GM19468 (cell line): ENCODE measurements at regions not wholly inside any gene's neighbourhood (a gene's known extent, or its start where the extent isn't known, plus 50 kb on each side); places are given as distances from the start of the nearest gene placed in this dataset.
"Not testable (repeated sequence)": the region's sequence is repeated elsewhere in the genome, so short reads cannot be mapped to it uniquely, and the experiment has no call there.

Experiments used
- ATAC-seq: cut with Tn5 transposase; IDR thresholded peaks from one replicate; pipeline ENCODE4 v1.9.1; 2021; ENCODE audit warnings: mild to moderate bottlenecking, moderate library complexity, moderate number of reproducible peaks; ENCODE audit not compliant: unreplicated experiment; ENCODE audit errors: extremely low read depth

DNA sequence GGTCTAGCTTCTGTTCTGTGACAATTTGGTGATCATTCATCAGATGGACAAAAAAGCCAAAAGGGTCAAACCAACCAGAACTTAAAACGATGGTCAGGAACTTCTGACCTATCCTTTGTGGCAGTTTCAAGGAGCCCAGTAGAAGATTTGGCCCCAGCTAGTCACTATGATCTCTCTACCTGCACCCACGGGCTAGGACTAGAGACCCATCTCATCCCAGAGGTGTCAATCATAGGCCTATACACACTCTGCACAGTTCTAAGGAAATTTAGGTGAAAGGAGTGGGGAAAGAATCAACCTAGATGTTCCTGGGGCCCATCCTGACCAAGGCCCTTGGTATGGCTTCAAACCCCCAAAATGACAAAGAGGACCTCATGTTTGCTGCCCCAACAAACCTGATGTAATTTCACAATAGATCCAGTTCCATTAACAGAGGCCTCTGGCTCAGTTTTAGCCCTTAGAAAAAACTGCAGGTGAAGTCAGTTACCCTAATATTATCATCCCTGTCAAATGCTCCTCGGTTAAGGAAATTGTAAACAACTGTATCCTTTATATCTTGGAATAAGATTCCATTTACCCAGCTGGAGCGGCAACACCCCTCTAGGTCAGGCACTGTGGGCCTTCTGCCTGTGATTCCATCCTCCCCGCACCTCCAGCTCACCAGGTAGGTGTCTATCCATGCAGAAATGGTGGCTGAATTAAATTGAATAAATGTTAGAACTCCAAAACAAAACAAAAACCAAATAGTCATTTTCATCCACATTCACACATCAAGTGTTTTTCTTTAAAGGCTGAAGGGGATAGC lies 138.7 kb downstream of the ENC1 start:
- ATAC-seq, result no peak

DNA sequence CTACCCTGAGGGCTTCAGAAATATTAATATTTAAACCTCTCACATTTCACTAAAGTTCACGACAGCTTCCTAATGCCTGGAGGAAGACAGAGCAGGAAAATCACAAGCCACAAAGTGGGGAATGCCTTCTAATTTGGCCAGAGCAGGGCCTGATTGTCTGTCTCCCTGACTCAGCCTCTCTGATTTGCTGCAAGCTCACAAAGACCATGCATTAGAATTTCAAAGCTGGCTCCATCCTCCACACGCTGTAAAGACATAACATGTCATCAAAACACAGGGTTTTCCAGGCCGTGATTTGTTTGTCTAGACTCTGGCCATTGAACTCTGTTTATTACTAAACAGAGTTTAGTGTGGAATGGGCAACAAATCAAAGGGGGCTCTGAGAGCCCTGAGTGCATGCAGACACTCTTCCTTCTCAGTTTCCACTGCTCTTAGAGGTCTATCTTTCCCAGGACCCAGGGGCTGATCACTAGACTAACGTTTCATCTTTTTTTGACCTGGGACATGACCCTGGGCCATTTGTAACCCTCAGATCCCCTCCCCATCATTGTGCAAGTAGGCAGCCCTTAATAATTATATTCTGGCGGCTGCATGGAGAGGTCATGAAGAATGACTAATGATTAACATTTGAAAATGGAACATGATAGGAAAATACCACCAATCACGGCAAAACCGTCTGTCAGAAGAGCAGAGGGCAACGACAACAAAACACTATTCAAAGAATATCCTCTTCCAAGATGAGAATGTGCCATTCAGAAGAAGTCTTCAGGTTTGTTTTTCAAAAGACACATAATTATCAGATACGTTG lies 140.2 kb downstream of the ENC1 start:
- no peak for ATAC-seq

DNA sequence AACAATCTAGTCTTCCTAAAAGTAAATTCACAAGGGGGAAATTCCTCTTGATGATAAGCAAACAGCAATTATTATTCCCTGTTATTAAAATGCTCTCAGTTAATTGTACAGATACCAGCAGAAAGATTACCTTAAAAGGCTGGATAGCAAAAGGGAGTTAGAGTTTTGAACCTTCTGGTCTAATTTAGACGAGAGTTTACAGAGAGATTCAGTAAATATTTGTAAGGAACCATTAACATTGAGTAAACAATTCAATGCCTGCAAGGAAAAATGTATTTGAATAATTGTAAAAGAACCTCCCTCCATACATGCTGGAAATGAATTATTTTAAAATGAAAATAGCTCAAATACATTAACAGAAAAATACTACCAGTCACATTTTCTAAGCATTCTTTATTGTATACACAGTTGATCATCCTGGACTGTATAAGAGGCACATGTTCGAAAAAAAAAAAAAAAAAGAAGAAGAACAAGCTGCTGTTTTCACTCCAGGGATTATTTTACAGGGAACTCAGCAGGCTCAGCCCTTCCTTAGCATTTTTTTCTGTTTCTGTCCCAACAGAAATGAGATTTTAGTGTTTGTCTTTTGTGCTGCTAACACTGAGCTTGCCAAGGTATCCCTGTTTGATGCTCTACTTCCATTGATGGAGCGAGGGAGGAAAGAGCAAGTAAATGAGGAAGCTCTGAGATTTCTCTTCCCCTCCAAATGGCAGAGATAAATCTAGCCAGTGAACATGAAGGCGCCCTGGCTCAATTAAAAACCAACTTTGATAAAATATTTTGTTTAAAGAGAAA lies 141.1 kb downstream of the ENC1 start:
- no peak for ATAC-seq

DNA sequence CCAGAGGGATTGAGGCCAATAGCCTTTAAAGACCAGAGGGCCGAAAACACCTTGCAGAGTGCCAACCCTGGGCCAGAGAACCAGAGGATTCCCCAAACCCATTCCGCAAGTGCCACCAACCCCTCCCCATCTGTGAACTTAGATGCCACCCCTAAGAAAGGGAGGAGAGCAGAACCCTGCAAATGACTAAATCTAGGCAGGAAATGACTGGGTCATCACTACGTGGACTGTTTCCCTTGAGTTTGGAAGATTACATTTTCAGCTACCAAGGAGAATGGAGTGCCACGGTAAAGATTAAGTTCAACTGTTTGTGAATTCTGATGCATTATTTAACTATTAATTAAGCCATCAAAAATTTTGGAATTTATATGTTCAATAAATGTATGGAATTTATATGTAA lies 142.8 kb downstream of the ENC1 start:
- no peak for ATAC-seq

DNA sequence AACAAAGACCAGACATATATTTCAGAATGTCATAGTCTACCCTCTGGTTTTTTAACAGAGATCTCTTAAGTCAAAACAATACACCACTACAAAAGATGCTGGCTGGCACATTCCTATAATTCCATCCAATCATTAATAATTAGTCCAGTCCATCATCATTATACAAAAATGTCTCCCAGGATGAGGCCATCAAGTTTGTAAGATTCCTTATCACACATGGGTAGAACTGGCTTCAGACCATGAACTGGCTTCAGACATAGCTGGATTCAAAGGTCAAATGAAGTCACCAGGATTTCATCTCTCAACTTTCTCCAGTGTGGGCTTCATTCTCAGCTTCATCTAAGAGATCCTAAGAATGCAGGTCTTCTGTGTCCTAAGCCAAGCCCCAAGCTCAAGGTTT lies 147.1 kb downstream of the ENC1 start:
- no peak for ATAC-seq

DNA sequence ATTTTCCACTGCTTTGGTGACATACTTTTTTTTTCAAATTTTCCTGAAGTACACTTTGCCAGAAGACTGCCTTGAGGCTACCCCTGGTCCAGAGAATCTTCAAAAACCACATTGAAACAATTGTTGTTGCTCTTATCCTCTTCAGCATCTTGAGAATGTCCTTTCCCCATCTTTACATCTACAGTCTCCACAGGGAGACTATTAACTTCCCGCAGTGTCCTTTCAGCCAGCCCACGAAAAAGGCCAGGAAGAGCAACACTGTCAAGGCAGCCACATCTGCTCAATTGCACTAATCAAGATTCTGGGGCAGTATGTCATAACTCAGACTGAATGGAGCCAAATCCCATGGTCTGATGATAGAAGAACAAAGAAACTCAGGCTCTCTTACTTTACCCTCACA lies 148.3 kb downstream of the ENC1 start:
- ATAC-seq, result no peak

DNA sequence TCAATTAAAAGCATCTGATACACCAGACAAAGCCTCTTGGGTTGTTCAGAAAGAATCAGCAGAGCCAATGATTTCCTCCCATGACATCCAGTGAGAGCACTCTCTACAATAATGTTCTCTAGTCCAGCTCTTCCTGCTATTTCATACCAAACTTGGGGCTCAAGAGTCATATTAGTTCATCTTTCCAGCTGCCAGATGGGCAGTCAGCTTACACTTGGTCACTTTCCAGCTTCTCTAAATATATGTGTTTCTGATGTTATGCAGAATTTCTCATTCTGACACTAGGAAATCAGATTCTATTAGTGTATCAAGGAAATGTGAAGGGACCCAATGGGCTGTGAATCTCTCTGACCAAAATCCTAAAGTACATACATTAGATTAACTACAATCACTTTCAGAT lies 148.9 kb downstream of the ENC1 start:
- ATAC-seq, result no peak

DNA sequence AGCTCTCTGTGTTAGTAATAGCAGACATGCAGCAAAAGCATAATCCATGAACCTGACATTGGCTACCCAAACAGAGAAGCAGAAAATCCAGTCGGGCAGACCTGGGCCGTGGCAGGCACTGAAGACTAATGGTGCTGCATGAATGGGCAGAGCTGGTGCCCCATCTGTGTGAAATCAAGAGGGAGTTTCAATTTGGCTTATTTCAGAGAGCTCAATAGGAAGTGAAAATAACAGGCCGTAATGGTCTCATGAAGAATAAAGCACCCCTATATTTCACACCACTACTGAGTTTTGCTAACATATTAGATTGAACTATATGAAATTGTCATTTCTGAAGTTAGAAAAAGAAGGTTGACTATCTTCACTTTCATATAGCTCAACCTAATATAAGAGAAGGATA lies 149.7 kb downstream of the ENC1 start:
- peak; percentile 94 for ATAC-seq

DNA sequence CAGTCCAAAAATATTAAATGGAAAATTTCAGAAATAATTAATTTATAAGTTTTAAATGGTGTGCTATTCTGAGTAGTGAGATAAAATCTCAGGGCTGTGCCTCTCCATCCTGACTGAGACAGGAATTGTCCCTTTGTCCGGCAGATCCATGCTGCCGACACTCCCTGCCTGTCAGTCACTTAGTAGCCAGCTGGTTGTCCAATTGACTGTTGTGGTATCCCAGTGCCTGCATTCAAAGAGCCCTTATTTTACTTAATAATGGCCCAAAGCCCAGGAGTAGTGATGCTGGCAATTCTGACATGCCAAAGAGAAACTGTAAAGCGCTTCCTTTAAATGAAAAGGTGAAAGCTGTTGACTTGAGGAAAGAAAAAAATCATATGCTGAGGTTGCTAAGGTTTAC lies 157.5 kb downstream of the ENC1 start:
- no peak for ATAC-seq

DNA sequence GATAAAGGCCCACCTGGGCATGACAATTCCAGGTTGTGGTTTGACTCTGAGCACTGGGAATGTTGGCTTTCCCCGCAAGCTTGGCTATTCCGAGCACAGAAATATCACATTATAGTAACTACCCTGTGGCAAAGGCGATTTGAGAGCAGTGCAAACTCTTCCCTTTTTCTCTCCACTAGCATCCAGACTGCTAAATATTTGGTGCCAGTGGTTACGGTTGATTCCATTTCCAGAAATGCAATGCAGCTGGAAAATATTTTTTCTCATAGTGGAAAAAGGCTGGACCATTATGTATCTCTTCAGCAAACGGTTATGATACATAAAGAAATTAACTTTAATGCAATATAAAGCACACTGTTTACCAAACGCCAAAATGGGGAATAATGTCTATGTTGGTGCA lies 158.0 kb downstream of the ENC1 start:
- ATAC-seq, result no peak

DNA sequence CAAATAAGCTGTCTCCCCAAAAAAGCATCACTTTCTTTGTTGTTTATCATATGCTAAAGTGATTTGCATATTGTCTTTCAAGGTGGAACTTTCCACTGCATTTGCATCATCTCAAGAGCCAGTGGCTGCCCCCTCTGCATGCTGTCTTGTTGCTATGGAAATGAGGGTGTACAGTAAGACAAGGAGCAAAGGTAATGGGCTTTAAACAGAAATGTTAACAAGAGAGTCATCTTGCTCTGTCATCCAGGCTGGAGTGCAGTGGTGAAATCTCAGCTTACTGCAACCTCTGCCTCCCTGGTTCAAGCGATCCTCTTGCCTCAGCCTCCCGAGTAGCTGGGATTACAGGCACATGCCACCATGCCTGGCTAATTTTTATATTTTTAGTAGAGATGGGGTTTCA lies 159.2 kb downstream of the ENC1 start:
- ATAC-seq, result not testable (repeated sequence)

DNA sequence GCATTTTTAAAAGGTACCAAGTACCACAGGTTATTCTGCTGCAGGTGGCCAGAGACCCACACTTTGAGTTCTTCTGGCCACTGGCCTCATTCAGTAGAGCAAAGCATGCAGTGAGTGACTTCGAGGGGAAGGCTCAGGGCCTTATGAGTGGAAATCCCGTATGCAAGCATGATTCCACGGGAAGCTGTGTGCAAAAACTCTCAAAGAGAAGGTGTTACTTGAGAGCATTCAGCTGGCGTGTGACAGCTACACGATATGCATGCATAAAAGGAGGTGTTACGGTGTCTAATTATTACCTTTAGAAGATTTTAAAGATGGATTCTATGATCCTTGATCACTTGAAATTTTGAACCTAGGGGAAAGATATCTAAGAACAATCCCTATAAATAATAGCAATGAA lies 160.3 kb downstream of the ENC1 start:
- no peak for ATAC-seq

DNA sequence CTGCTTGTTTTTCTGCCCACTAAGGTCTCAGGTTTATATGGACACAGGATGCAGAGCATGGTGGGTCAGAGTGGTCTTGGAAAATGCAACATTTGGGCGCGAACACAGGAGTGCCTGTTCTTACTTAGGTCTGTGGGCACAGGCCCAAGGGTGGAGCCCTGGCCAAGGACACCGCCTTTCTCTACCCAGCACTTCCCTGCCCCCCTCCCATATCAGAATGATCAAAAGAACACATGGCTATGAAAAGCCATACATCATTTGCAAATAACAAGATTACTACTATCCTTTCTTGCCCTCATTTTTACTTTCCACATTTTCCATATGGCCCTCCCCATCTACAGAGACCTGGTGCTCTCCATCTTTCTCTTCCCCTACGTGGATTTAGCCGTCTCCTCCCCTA lies 162.2 kb downstream of the ENC1 start:
- ATAC-seq, result no peak

DNA sequence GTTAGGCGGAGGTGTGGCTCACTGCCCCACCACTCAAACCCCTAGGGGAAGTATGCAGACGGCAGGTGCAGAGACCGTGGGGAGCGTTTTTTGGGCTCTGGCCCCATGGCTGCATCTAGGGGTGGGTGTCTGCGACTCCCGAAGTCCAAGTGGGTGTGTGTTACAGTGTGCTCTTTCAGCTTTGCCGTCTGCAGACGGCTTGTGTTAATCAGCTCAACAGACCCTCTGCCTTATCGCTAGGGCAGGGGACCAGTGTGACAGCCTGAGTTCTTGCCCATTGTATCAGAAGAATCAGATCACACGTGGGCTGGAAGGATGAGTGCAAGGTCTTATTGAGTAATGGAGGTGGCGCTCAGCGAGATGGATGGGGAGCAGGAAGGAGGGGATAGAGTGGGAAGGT lies 162.8 kb downstream of the ENC1 start:
- ATAC-seq, result no peak

DNA sequence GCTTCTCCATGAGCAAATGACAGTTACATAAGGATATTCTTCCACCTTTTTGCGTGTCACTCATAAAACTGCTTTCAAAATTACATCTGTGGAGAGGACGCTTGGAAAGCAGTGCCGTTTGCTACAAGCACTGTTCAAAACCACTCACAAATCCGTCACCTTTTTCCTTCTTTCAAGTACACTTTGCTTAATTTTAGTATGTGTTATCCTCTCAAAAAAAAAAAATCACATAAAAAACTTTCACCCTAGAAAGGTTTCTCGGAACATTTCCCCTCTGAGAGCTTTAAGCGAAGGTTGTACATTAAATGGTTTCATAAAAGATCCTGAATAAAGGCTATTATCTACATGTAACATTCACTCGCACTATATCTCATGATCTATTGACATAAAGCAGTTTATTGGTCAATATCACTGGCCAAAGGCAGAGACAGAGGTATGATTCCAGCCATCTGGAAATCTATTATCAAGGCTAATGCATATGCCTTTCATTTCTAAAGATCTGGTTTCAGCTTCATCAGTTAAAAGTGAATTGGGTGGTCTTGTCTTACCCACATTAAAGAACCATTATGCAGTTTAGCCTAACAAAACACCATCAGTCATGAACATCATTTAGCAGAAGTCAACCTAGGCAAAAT lies 163.6 kb downstream of the ENC1 start:
- no peak for ATAC-seq

DNA sequence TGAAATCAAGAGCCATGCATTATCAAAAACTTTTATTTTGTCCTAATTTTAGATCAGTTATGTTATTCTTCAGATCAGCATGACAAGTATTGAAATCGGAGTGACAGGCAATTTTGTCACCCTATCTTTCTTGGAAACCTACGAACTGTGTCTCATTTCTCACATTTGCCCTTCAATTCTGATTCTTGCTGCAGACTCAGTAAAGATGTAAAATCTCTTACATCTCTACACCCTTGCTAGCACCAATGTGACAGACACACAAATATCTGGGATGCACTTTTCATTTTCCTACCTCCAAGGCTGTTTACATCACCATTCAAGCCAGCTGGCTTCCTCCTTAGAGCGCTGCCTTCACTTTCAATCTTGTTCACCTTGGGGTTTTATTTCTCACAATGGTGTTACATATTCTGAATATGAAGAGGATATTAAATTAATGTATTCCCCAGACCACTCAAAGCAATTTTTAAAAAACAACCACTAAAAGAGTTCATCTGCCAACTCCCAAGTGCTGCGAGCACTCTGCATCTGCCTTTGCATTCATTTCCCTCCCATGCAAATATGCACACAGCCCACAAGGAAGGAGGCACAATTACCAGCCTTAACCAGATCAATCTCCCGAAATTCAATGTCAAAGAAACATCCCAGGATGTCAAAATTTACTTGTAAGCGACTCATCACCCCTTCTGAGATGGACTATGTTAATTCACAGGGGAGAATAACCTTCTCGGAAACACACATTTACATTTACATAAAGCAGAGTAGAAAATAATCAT lies 164.3 kb downstream of the ENC1 start:
- ATAC-seq, result no peak

DNA sequence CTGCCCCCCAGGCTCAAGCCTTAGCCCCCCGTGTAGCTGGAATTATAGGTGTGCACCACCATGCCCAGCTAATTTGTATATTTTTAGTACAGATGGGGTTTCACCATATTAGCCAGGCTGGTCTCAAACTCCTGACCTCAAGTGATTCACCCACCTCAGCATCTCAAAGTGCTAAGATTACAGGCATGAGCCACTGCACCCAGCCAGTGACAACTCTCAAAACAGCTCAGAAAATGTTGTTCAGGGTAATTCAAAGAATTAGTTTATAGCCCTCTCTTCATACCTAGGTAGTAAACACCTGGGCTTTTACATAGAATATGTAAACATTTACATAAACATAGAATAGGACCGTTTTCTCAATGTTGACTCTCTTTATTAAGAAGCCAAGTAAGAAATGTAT lies 168.7 kb downstream of the ENC1 start:
- no peak for ATAC-seq

DNA sequence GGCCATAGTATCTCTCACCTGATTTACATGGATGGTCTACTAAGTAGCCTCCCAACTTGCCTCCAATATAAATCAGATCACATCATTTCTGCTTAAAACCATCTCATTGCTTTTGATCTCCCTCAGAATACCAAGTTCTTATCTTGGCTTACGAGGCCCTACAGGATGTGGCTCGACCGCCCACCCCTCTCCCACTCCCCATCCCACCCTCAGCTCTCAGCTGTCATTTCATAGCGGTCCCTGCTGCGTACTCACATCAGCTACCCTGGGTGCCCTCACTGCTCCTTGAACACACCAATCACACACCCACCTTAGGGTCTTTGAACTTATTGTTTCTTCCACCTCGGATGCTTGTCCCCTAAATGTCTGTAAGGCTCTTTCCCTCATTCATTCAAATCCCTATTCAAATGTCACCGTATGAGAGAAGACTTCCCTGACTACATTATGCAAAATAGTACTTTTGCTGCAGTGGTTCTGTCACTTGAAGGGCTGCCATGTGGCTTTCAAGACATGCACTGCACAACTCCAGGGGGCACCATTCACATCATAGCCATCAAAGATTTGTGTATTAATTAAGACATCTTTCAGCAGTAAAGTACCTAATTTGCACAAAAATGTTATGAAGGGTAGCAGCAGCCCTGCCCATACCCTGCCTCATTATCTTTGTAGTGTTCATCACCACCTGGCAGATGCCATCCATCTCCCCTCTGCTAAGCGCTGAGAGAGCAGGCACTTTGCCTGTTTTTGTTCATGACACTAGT lies 171.1 kb downstream of the ENC1 start:
- no peak for ATAC-seq

DNA sequence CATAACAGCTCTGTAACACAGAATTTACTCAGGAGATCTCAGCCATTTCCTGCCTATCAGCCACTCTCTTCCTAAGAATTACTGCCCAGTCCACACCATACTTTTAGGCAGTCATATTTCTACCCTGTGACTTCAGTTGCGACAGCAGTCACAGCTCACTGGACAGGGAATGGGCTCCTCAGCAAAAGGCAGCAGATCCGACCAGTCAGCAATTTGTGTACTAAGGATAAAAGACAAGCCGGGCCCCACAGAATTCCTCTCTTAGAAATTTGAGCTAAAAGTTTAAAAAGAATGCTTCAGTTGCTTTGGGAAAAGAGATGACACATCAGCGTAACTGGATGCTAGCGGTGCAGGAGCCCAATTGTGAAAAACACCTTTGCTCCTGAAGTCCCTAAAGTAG lies 172.1 kb downstream of the ENC1 start:
- no peak for ATAC-seq
